ENCODE measurements at regions not wholly inside any gene's neighbourhood (a gene's known extent, or its start where the extent isn't known, plus 50 kb on each side); places are given as distances from the start of the nearest gene placed in this dataset.

DNA sequence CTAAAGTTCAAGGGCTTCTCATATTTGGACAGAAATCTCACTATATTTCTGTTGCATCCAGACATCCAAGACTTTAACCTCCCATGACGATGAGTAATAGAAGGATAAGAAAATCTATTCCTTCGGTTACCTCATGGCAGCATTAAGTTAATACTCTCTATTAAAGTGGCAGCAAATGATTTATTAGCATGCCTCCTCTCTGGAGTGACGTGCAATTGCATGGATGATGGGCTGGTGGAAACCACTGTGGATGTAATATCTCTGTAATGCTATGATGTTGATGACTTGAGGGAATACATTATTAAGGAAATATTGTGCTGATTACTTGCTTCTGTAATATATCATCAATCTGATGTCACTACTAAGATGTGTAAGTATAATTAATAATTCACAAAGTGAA is 336.8 kb downstream of the DSEL start:
- TF ChIP-seq, protein P1, sequence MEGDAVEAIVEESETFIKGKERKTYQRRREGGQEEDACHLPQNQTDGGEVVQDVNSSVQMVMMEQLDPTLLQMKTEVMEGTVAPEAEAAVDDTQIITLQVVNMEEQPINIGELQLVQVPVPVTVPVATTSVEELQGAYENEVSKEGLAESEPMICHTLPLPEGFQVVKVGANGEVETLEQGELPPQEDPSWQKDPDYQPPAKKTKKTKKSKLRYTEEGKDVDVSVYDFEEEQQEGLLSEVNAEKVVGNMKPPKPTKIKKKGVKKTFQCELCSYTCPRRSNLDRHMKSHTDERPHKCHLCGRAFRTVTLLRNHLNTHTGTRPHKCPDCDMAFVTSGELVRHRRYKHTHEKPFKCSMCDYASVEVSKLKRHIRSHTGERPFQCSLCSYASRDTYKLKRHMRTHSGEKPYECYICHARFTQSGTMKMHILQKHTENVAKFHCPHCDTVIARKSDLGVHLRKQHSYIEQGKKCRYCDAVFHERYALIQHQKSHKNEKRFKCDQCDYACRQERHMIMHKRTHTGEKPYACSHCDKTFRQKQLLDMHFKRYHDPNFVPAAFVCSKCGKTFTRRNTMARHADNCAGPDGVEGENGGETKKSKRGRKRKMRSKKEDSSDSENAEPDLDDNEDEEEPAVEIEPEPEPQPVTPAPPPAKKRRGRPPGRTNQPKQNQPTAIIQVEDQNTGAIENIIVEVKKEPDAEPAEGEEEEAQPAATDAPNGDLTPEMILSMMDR (IDR thresholded peaks at IDR 0.05; ENCODE audit: low read depth, low read length, missing input control) = no peak
- TF ChIP-seq, protein P2, sequence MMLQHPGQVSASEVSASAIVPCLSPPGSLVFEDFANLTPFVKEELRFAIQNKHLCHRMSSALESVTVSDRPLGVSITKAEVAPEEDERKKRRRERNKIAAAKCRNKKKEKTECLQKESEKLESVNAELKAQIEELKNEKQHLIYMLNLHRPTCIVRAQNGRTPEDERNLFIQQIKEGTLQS (IDR thresholded peaks at IDR 0.05) = no peak
- TF ChIP-seq, protein P3, sequence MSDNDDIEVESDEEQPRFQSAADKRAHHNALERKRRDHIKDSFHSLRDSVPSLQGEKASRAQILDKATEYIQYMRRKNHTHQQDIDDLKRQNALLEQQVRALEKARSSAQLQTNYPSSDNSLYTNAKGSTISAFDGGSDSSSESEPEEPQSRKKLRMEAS (IDR thresholded peaks at IDR 0.05) = no peak
- TF ChIP-seq EGR1 (IDR thresholded peaks at IDR 0.05; ENCODE audit: low read depth in 2 of 2) = no peak
- no peak for TF ChIP-seq YY1 (IDR thresholded peaks at IDR 0.05)
- TF ChIP-seq TAF1 (conservative IDR thresholded peaks at IDR 0.05) = no peak
- TF ChIP-seq, protein P4, sequence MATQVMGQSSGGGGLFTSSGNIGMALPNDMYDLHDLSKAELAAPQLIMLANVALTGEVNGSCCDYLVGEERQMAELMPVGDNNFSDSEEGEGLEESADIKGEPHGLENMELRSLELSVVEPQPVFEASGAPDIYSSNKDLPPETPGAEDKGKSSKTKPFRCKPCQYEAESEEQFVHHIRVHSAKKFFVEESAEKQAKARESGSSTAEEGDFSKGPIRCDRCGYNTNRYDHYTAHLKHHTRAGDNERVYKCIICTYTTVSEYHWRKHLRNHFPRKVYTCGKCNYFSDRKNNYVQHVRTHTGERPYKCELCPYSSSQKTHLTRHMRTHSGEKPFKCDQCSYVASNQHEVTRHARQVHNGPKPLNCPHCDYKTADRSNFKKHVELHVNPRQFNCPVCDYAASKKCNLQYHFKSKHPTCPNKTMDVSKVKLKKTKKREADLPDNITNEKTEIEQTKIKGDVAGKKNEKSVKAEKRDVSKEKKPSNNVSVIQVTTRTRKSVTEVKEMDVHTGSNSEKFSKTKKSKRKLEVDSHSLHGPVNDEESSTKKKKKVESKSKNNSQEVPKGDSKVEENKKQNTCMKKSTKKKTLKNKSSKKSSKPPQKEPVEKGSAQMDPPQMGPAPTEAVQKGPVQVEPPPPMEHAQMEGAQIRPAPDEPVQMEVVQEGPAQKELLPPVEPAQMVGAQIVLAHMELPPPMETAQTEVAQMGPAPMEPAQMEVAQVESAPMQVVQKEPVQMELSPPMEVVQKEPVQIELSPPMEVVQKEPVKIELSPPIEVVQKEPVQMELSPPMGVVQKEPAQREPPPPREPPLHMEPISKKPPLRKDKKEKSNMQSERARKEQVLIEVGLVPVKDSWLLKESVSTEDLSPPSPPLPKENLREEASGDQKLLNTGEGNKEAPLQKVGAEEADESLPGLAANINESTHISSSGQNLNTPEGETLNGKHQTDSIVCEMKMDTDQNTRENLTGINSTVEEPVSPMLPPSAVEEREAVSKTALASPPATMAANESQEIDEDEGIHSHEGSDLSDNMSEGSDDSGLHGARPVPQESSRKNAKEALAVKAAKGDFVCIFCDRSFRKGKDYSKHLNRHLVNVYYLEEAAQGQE (IDR thresholded peaks at IDR 0.05) = no peak
- no peak for TF ChIP-seq FOXA1 (IDR thresholded peaks at IDR 0.05)
- no peak for TF ChIP-seq HNF4G (IDR thresholded peaks at IDR 0.05)
- no peak for TF ChIP-seq RXRA (IDR thresholded peaks at IDR 0.05)
- no peak for TF ChIP-seq GABPA (IDR thresholded peaks at IDR 0.05 in 1 of 2, conservative IDR thresholded peaks at IDR 0.05 in 1 of 2)
- TF ChIP-seq NR2F2 (IDR thresholded peaks at IDR 0.05) = no peak

All from liver (tissue), 3 donors.